ENCODE measurements at regions not wholly inside any gene's neighbourhood (a gene's known extent, or its start where the extent isn't known, plus 50 kb on each side); places are given as distances from the start of the nearest gene placed in this dataset.
"Not testable (repeated sequence)": the region's sequence is repeated elsewhere in the genome, so short reads cannot be mapped to it uniquely, and the experiment has no call there.

- Mint-ChIP-seq H3K27ac (peak overlapping the region; percentile 61), H3K9me3 (no peaks in the 10 kb centered on the region), H3K36me3 (ENCODE audit: low read depth) (no peaks in the 10 kb centered on the region), H3K4me1 (peaks cover 31% of the 10 kb centered on the region), H3K27me3 (peaks cover 4% of the 10 kb centered on the region), H3K4me3 (no peak overlapping the region)
- DNase-seq = peak; percentile 40
- ChIA-PET POLR2A (interaction anchor here (0.6 kb wide), 1 partner anchor 248 kb away, joined by 9 read pairs; no protein-coding TSS in a partner anchor), CTCF (no interaction called here)
These were observed 126.7 kb upstream of the RAI2 start for GRCh38 chrX:17987783-17988182.

- POLR2A ChIA-PET = no interaction called here
- DNase-seq = no peak
These were observed 125.9 kb upstream of the RAI2 start for GRCh38 chrX:17986977-17987376.

GRCh38 chrX:17986440-17986839, 125.3 kb upstream of the RAI2 start:
- H3K36me3 Mint-ChIP-seq (ENCODE audit: low read depth) = no peaks in the 10 kb centered on the region
- no peaks in the 10 kb centered on the region for H3K9me3 Mint-ChIP-seq
- H3K27ac Mint-ChIP-seq = no peak overlapping the region
- ChIA-PET POLR2A (no interaction called here), CTCF (interaction anchor here (0.5 kb wide), 1 partner anchor 104 kb away, joined by 5 read pairs; no protein-coding TSS in a partner anchor)
- H3K27me3 Mint-ChIP-seq = peaks cover 3% of the 10 kb centered on the region
- DNase-seq = no peak
- H3K4me3 Mint-ChIP-seq = no peak overlapping the region
- H3K4me1 Mint-ChIP-seq = peaks cover 31% of the 10 kb centered on the region

More at GRCh38 chrX:17986977-17987376, 125.9 kb upstream of the RAI2 start:
- no peaks in the 10 kb centered on the region for H3K9me3 Mint-ChIP-seq
- H3K4me1 Mint-ChIP-seq = peaks cover 31% of the 10 kb centered on the region
- H3K36me3 Mint-ChIP-seq (ENCODE audit: low read depth) = no peaks in the 10 kb centered on the region
- peaks cover 3% of the 10 kb centered on the region for H3K27me3 Mint-ChIP-seq
- peak overlapping the region; percentile 31 for H3K27ac Mint-ChIP-seq
- no peak overlapping the region for H3K4me3 Mint-ChIP-seq
- CTCF ChIA-PET = interaction anchor here (0.5 kb wide), 1 partner anchor 104 kb away, joined by 5 read pairs; no protein-coding TSS in a partner anchor

GRCh38 chrX:17984415-17984814, 123.3 kb upstream of the RAI2 start:
- peaks cover 31% of the 10 kb centered on the region for H3K4me1 Mint-ChIP-seq
- no peaks in the 10 kb centered on the region for H3K36me3 Mint-ChIP-seq (ENCODE audit: low read depth)
- ChIA-PET CTCF (no interaction called here), POLR2A (no interaction called here)
- H3K27ac Mint-ChIP-seq = no peak overlapping the region
- no peak overlapping the region for H3K4me3 Mint-ChIP-seq
- H3K27me3 Mint-ChIP-seq = peaks cover 3% of the 10 kb centered on the region
- DNase-seq = no peak
- no peaks in the 10 kb centered on the region for H3K9me3 Mint-ChIP-seq

GRCh38 chrX:17983389-17983788, 122.3 kb upstream of the RAI2 start:
- H3K9me3 Mint-ChIP-seq = no peaks in the 10 kb centered on the region
- POLR2A ChIA-PET = no interaction called here
- CTCF ChIA-PET = no interaction called here

GRCh38 chrX:17977696-17978095, 116.6 kb upstream of the RAI2 start:
- POLR2A ChIA-PET = no interaction called here
- H3K4me1 Mint-ChIP-seq = no peaks in the 10 kb centered on the region
- no peaks in the 10 kb centered on the region for H3K36me3 Mint-ChIP-seq (ENCODE audit: low read depth)
- DNase-seq = no peak
- no peak overlapping the region for H3K27ac Mint-ChIP-seq
- no peaks in the 10 kb centered on the region for H3K27me3 Mint-ChIP-seq
- H3K9me3 Mint-ChIP-seq = no peaks in the 10 kb centered on the region
- H3K4me3 Mint-ChIP-seq = no peak overlapping the region
- CTCF ChIA-PET = no interaction called here

More at GRCh38 chrX:17983389-17983788, 122.3 kb upstream of the RAI2 start:
- Mint-ChIP-seq H3K27me3 (peaks cover 3% of the 10 kb centered on the region), H3K4me1 (peaks cover 26% of the 10 kb centered on the region), H3K27ac (no peak overlapping the region), H3K36me3 (ENCODE audit: low read depth) (no peaks in the 10 kb centered on the region), H3K4me3 (no peak overlapping the region)
- DNase-seq = no peak

- H3K4me1 Mint-ChIP-seq = no peaks in the 10 kb centered on the region
- no peaks in the 10 kb centered on the region for H3K36me3 Mint-ChIP-seq (ENCODE audit: low read depth)
- ChIA-PET CTCF (no interaction called here), POLR2A (no interaction called here)
- no peaks in the 10 kb centered on the region for H3K27me3 Mint-ChIP-seq
- no peaks in the 10 kb centered on the region for H3K9me3 Mint-ChIP-seq
- DNase-seq = no peak
- no peak overlapping the region for H3K4me3 Mint-ChIP-seq
- no peak overlapping the region for H3K27ac Mint-ChIP-seq
These were observed 115.9 kb upstream of the RAI2 start for GRCh38 chrX:17976955-17977354.

GRCh38 chrX:17975349-17975748, 114.3 kb upstream of the RAI2 start:
- H3K36me3 Mint-ChIP-seq (ENCODE audit: low read depth); H3K27ac Mint-ChIP-seq; H3K27me3 Mint-ChIP-seq; CTCF ChIA-PET; POLR2A ChIA-PET; H3K4me1 Mint-ChIP-seq; H3K9me3 Mint-ChIP-seq; DNase-seq; H3K4me3 Mint-ChIP-seq: not testable (repeated sequence)

- POLR2A ChIA-PET = no interaction called here
- Mint-ChIP-seq H3K36me3 (ENCODE audit: low read depth) (no peaks in the 10 kb centered on the region), H3K4me3 (no peak overlapping the region), H3K4me1 (no peaks in the 10 kb centered on the region), H3K9me3 (no peaks in the 10 kb centered on the region), H3K27ac (no peak overlapping the region), H3K27me3 (no peaks in the 10 kb centered on the region)
- no peak for DNase-seq
- CTCF ChIA-PET = no interaction called here
These were observed 107.3 kb upstream of the RAI2 start for GRCh38 chrX:17968367-17968766.

- no peak for DNase-seq
- no peaks in the 10 kb centered on the region for H3K27me3 Mint-ChIP-seq
- H3K9me3 Mint-ChIP-seq = no peaks in the 10 kb centered on the region
- H3K27ac Mint-ChIP-seq = no peak overlapping the region
- no peak overlapping the region for H3K4me3 Mint-ChIP-seq
- CTCF ChIA-PET = no interaction called here
- no peaks in the 10 kb centered on the region for H3K36me3 Mint-ChIP-seq (ENCODE audit: low read depth)
- no peaks in the 10 kb centered on the region for H3K4me1 Mint-ChIP-seq
- POLR2A ChIA-PET = no interaction called here
These were observed 106.8 kb upstream of the RAI2 start for GRCh38 chrX:17967888-17968287.

GRCh38 chrX:17964871-17965270, 103.8 kb upstream of the RAI2 start:
- no peak for DNase-seq
- Mint-ChIP-seq H3K27ac (no peak overlapping the region), H3K9me3 (no peaks in the 10 kb centered on the region), H3K36me3 (ENCODE audit: low read depth) (no peaks in the 10 kb centered on the region), H3K4me1 (no peaks in the 10 kb centered on the region), H3K4me3 (no peak overlapping the region), H3K27me3 (no peaks in the 10 kb centered on the region)
- POLR2A ChIA-PET = no interaction called here
- CTCF ChIA-PET = no interaction called here

GRCh38 chrX:17960891-17961290, 99.8 kb upstream of the RAI2 start:
- Mint-ChIP-seq H3K27me3 (peaks cover 1% of the 10 kb centered on the region), H3K36me3 (ENCODE audit: low read depth) (no peaks in the 10 kb centered on the region), H3K27ac (no peak overlapping the region), H3K9me3 (no peaks in the 10 kb centered on the region), H3K4me1 (no peaks in the 10 kb centered on the region), H3K4me3 (no peak overlapping the region)
- POLR2A ChIA-PET = no interaction called here
- DNase-seq = no peak
- CTCF ChIA-PET = interaction anchor here (1.2 kb wide), 1 partner anchor 10 kb away, joined by 3 read pairs; no protein-coding TSS in a partner anchor

- no peaks in the 10 kb centered on the region for H3K9me3 Mint-ChIP-seq
- no peaks in the 10 kb centered on the region for H3K36me3 Mint-ChIP-seq (ENCODE audit: low read depth)
- no peak overlapping the region for H3K27ac Mint-ChIP-seq
- ChIA-PET POLR2A (no interaction called here), CTCF (interaction anchor here (0.9 kb wide), 1 partner anchor 433 kb away, joined by 3 read pairs; no protein-coding TSS in a partner anchor)
- H3K4me1 Mint-ChIP-seq = no peaks in the 10 kb centered on the region
- H3K4me3 Mint-ChIP-seq = no peak overlapping the region
- no peaks in the 10 kb centered on the region for H3K27me3 Mint-ChIP-seq
- peak; percentile 22 for DNase-seq
These were observed 83.9 kb upstream of the RAI2 start for GRCh38 chrX:17944833-17945497.

GRCh38 chrX:17941171-17941570, 80.1 kb upstream of the RAI2 start:
- H3K9me3 Mint-ChIP-seq; H3K27ac Mint-ChIP-seq; H3K4me3 Mint-ChIP-seq; H3K4me1 Mint-ChIP-seq; H3K36me3 Mint-ChIP-seq (ENCODE audit: low read depth); CTCF ChIA-PET; POLR2A ChIA-PET; H3K27me3 Mint-ChIP-seq; DNase-seq: not testable (repeated sequence)
